Transverse colon (tissue), 4 donors: ENCODE measurements at regions not wholly inside any gene's neighbourhood (a gene's known extent, or its start where the extent isn't known, plus 50 kb on each side); places are given as distances from the start of the nearest gene placed in this dataset.

ENCODE experiments used
- DNase-seq: peaks from one replicate; pipeline ENCODE4 v3.0.0-alpha.2; 2019
- H3K27ac ChIP-seq, 4 donors: fragments of 200-600 bp; sonication (generic); 2 replicates each; pipeline ENCODE4 v1.5.1; 2016 to 2018; ENCODE audit warnings: inconsistent platforms in 4 of 4
- H3K27me3 ChIP-seq: fragments of 200-600 bp; sonication (generic); 2 replicates; pipeline ENCODE4 v1.5.1; 2017; ENCODE audit warnings: inconsistent platforms
- H3K36me3 ChIP-seq, 4 donors: fragments of 200-600 bp; sonication (generic); 2 replicates each; pipeline ENCODE4 v1.5.1; 2017 to 2019; ENCODE audit warnings: inconsistent platforms in 4 of 4
- H3K4me1 ChIP-seq, 4 donors: fragments of 200-600 bp; sonication (generic); 2 replicates each; pipeline ENCODE4 v1.5.1; 2017 to 2020; ENCODE audit warnings: inconsistent platforms in 4 of 4
- H3K4me3 ChIP-seq, 4 donors: fragments of 200-600 bp; sonication (generic); 1 replicate in 1 of 4; 2 replicates in 3 of 4; pipeline versions ENCODE4 v1.5.1 to v1.6.1; 2017 to 2019; ENCODE audit warnings: inconsistent platforms in 4 of 4
- H3K9me3 ChIP-seq, 2 donors: fragments of 200-600 bp; sonication (generic); 2 replicates each; pipeline ENCODE4 v1.5.1; 2017 to 2019; ENCODE audit warnings: inconsistent platforms in 2 of 2
- EP300 ChIP-seq: sonication (generic); formaldehyde crosslinking; IDR thresholded peaks from one replicate; pipeline ENCODE4 v1.6.1; 2017; ENCODE audit warnings: antibody characterized with exemption, low read depth
- POLR2A ChIP-seq: fragments of 450-650 bp; IDR thresholded peaks from one replicate; pipeline ENCODE4 v1.6.1; 2016; ENCODE audit warnings: antibody characterized with exemption, mild to moderate bottlenecking, moderate library complexity
- POLR2AphosphoS5 ChIP-seq, 3 donors: sonication (generic); formaldehyde crosslinking; IDR thresholded peaks; one replicate each; pipeline ENCODE4 v1.6.1; 2016; ENCODE audit warnings: antibody characterized with exemption in 3 of 3
- WGBS, 2 donors: methylation state at CpG; one replicate each; pipeline ENCODE4 v1.1.5; 2018; ENCODE audit warnings: low coverage in 1 of 2; 5-methylcytosine and 5-hydroxymethylcytosine counted together
- in situ Hi-C, 4 donors: fragments of 200-750 bp; cut with MboI; loops; one replicate each; pipeline versions ENCODE4 v1.15.0 to v1.15.1; 2017; ENCODE audit warnings: low sequenced_read_pairs in 3 of 4, low pct_ligation_motif_present in 1 of 4, low pct_unique_long_range_greater_than_20kb in 1 of 4
- intact Hi-C: fragments of 100-400 bp; cut with DNase I; formaldehyde crosslinking; loops from one replicate; pipeline ENCODE4 v1.15.1; 2023; ENCODE audit warnings: low total_unique reads
- TF ChIP-seq, protein P1 (sequence below), 5 experiments: fragments of 200-600 bp in 3 of 5; fragments of 450-650 bp in 2 of 5; sonication (generic) in 3 of 5; IDR thresholded peaks; 1 replicate in 2 of 5; 2 replicates in 3 of 5; pipeline ENCODE4 v1.5.1; 2016 to 2017; ENCODE audit warnings: antibody characterized with exemption in 5 of 5, inconsistent platforms in 3 of 5, mild to moderate bottlenecking in 2 of 5, moderate library complexity in 1 of 5

DNA sequence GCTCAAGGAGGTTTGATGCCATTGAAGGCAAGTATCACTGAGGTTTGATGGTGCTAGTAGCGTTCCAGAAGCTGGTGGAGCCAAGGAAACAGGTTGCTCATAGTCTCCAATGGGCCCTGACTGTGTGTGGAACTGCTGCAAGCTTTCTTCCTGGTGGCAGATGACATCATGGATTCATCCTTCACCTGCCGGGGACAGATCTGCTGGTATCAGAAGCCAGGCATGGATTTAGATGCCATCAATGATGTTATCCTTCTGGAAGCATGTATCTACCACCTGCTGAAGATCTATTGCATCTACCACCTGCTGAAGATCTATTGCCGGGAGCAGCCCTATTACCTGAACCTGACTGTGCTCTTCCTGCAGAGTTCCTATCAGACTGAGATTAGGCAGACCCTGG lies 734.4 kb downstream of the PLA2G4A start:
- H3K4me3 ChIP-seq = no peak overlapping the region
- H3K27ac ChIP-seq = no peak overlapping the region
- intact Hi-C loops (no loop called here), in situ Hi-C loops (no loop called here)
- TF ChIP-seq POLR2A (no peak), EP300 (no peak), POLR2AphosphoS5 (IDR thresholded peaks at IDR 0.05) (no peak)
- TF ChIP-seq, protein P1, sequence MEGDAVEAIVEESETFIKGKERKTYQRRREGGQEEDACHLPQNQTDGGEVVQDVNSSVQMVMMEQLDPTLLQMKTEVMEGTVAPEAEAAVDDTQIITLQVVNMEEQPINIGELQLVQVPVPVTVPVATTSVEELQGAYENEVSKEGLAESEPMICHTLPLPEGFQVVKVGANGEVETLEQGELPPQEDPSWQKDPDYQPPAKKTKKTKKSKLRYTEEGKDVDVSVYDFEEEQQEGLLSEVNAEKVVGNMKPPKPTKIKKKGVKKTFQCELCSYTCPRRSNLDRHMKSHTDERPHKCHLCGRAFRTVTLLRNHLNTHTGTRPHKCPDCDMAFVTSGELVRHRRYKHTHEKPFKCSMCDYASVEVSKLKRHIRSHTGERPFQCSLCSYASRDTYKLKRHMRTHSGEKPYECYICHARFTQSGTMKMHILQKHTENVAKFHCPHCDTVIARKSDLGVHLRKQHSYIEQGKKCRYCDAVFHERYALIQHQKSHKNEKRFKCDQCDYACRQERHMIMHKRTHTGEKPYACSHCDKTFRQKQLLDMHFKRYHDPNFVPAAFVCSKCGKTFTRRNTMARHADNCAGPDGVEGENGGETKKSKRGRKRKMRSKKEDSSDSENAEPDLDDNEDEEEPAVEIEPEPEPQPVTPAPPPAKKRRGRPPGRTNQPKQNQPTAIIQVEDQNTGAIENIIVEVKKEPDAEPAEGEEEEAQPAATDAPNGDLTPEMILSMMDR (IDR thresholded peaks at IDR 0.05) = no peak
- no peaks in the 10 kb centered on the region for H3K27me3 ChIP-seq
- 66% methylated on average over 3 of the region's 3 CpGs; no CpG with 5 or more reads in 1 of the 2 donors for WGBS, 2 donors
- DNase-seq = no peak
- H3K4me1 ChIP-seq = no peaks in the 10 kb centered on the region
- H3K9me3 ChIP-seq = no peaks in the 10 kb centered on the region
- no peaks in the 10 kb centered on the region for H3K36me3 ChIP-seq

DNA sequence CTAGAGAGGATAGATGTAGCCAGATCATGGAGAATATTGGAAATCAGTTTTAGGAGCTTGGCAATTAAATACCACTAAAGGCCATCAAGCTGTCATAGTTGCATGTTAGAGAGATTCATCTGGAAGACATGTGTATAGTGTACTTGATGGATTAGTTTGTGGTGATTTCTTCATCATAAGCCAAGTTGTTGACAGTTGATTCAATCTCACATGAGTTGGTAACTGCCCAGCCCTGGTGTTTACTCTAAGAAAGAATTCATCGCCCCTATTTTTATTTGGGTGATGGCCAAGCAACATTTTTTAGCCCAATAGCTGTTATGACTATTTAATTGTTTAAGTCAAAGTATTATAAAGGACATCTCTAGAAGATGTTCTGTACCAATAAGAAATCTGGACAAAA lies 737.6 kb downstream of the PLA2G4A start:
- no peak overlapping the region for H3K27ac ChIP-seq
- H3K36me3 ChIP-seq = no peaks in the 10 kb centered on the region
- WGBS, 2 donors = 67 to 73% methylated on average over 1 of the region's 1 CpG
- DNase-seq = no peak
- intact Hi-C loops = no loop called here
- in situ Hi-C loops = no loop called here
- H3K27me3 ChIP-seq = no peaks in the 10 kb centered on the region
- H3K4me3 ChIP-seq = no peak overlapping the region
- no peaks in the 10 kb centered on the region for H3K4me1 ChIP-seq
- no peak for TF ChIP-seq POLR2AphosphoS5 (IDR thresholded peaks at IDR 0.05)
- TF ChIP-seq POLR2A = no peak
- TF ChIP-seq EP300 = no peak
- TF ChIP-seq, protein P1 (IDR thresholded peaks at IDR 0.05) = no peak
- no peaks in the 10 kb centered on the region for H3K9me3 ChIP-seq

DNA sequence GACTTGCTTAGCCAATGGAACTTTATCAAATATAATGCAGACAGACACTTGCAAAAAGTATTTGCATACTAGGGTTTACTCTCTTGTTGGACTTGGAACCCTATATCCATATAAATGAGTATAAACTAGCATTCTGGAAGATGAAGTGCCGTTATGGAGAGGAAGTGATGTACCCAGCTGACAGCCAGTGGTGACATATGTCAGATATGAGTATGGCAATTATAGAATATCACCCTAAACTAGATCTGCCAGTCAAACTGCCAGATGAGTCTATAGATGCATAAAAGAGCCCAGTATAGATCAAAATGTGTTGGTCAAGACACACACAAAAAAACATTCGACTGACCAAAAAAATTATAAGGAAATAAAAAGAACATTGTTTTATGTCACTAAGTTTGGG lies 739.3 kb downstream of the PLA2G4A start:
- TF ChIP-seq, protein P1 (IDR thresholded peaks at IDR 0.05) = no peak
- TF ChIP-seq POLR2AphosphoS5 (IDR thresholded peaks at IDR 0.05) = no peak
- TF ChIP-seq POLR2A = no peak
- no peak for TF ChIP-seq EP300
- Histone ChIP-seq H3K27me3 (no peaks in the 10 kb centered on the region), H3K4me1 (no peaks in the 10 kb centered on the region), H3K4me3 (no peak overlapping the region), H3K9me3 (no peaks in the 10 kb centered on the region), H3K27ac (no peak overlapping the region), H3K36me3 (no peaks in the 10 kb centered on the region)
- in situ Hi-C loops (no loop called here), intact Hi-C loops (no loop called here)
- no peak for DNase-seq
- 52 to 55% methylated on average over 2 of the region's 2 CpGs for WGBS, 2 donors

DNA sequence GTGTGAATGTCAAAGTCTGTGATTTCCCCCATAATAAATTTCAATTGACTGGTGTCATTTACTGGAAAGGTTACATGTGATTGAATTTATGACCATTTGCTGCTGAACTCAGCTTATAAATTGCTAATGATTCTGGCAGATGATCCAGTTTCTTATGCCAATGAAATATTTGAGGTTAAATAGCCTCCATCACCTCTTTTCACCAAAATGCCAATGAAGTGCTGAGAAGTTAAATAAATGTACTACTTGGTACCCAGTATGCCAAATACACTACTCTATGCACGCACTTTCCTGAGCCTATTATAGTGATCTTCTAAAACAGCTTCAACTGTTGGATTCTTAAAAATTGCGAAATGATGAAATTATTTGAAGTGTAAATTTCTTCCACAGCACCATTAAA lies 741.4 kb downstream of the PLA2G4A start:
- H3K27me3 ChIP-seq = no peaks in the 10 kb centered on the region
- H3K9me3 ChIP-seq = no peaks in the 10 kb centered on the region
- DNase-seq = no peak
- H3K27ac ChIP-seq = no peak overlapping the region
- no peaks in the 10 kb centered on the region for H3K4me1 ChIP-seq
- in situ Hi-C loops = no loop called here
- no peak overlapping the region for H3K4me3 ChIP-seq
- intact Hi-C loops = no loop called here
- TF ChIP-seq, protein P1 (IDR thresholded peaks at IDR 0.05) = no peak
- TF ChIP-seq POLR2AphosphoS5 (IDR thresholded peaks at IDR 0.05) (no peak), POLR2A (no peak), EP300 (no peak)
- no peaks in the 10 kb centered on the region for H3K36me3 ChIP-seq
- 87 to 94% methylated on average over 2 of the region's 2 CpGs for WGBS, 2 donors
